Colonic mucosa (tissue), 4 donors: ENCODE measurements at regions not wholly inside any gene's neighbourhood (a gene's known extent, or its start where the extent isn't known, plus 50 kb on each side); places are given as distances from the start of the nearest gene placed in this dataset.
A peak's percentile ranks its signal among the peaks of the same experiment; 100 is the strongest.
"Not testable (repeated sequence)": the region's sequence is repeated elsewhere in the genome, so short reads cannot be mapped to it uniquely, and the experiment has no call there.

Experiments
- DNase-seq: peaks from one replicate; pipeline ENCODE4 v3.0.0-alpha.2; 2020
- H3K27ac ChIP-seq: fragments of 200-600 bp; one replicate; pipeline ENCODE4 v1.8.0; 2021
- H3K27me3 ChIP-seq: fragments of 200-600 bp; one replicate; pipeline ENCODE4 v1.8.0; 2021
- H3K36me3 ChIP-seq: fragments of 200-600 bp; one replicate; pipeline ENCODE4 v1.8.0; 2021
- H3K4me1 ChIP-seq: fragments of 200-600 bp; one replicate; pipeline ENCODE4 v1.8.0; 2021; ENCODE audit warnings: mild to moderate bottlenecking
- H3K4me3 ChIP-seq: fragments of 200-600 bp; one replicate; pipeline ENCODE4 v1.8.0; 2021
- H3K9ac ChIP-seq, 2 donors: one replicate each; pipeline ENCODE4 v1.7.0; 2013; ENCODE audit warnings: control low read depth in 2 of 2, low read depth in 2 of 2, low read length in 2 of 2
- H3K9me3 ChIP-seq: fragments of 200-600 bp; one replicate; pipeline ENCODE4 v1.8.0; 2021
- intact Hi-C: fragments of 100-400 bp; cut with DNase I; formaldehyde crosslinking; loops from one replicate; pipeline ENCODE4 v1.14.1; 2022
- TF ChIP-seq, protein P1 (sequence below): fragments of 200-600 bp; IDR thresholded peaks from one replicate; pipeline ENCODE4 v1.8.0; 2022; ENCODE audit warnings: antibody characterized with exemption, mild to moderate bottlenecking
- donor health status: healthy.
- donor health status: DM: no; HTN: no; CAD: no.
- donor health status: DM: no; HTN: no; CAD: no.

DNA sequence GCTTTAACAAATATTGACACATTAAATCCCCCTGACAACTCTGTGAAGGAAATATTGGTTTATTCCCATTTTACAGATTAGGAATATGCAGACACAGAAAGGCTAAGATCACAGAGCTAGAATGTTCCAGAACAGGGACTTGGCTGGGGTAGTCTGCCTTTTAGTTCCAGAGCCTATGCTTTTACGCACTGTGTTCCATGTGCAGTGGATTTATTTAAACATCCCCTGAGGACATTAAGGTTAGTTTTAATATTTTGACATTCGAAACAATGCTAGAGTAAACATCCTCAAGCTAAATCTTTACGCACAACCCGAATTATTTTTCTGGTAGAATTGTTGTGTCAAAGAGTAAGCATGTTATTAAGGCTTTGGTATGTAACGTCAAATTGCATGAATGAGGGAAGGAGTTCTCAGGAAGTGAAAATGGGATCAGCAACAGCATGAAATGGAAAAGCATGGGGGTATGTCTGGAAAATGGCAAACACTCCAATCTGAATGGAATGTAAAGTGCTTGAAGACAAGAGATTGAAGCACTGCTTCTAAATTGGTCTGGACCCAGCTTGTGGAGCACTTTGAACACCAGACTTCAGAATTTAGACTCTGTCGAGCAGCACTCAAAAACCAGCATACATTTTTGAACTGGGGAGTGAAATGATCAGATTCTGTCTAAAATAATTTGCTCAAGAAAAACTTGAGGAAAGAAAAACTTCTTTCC lies 429.9 kb downstream of the CD83 start:
- no peak overlapping the region for H3K9ac ChIP-seq
- no peak for DNase-seq
- no peaks in the 10 kb centered on the region for H3K4me1 ChIP-seq
- H3K36me3 ChIP-seq: no peaks in the 10 kb centered on the region
- H3K27me3 ChIP-seq: no peaks in the 10 kb centered on the region
- intact Hi-C loops: no loop called here
- H3K4me3 ChIP-seq: no peak overlapping the region
- TF ChIP-seq, protein P1, sequence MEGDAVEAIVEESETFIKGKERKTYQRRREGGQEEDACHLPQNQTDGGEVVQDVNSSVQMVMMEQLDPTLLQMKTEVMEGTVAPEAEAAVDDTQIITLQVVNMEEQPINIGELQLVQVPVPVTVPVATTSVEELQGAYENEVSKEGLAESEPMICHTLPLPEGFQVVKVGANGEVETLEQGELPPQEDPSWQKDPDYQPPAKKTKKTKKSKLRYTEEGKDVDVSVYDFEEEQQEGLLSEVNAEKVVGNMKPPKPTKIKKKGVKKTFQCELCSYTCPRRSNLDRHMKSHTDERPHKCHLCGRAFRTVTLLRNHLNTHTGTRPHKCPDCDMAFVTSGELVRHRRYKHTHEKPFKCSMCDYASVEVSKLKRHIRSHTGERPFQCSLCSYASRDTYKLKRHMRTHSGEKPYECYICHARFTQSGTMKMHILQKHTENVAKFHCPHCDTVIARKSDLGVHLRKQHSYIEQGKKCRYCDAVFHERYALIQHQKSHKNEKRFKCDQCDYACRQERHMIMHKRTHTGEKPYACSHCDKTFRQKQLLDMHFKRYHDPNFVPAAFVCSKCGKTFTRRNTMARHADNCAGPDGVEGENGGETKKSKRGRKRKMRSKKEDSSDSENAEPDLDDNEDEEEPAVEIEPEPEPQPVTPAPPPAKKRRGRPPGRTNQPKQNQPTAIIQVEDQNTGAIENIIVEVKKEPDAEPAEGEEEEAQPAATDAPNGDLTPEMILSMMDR: no peak
- H3K27ac ChIP-seq: no peak overlapping the region
- H3K9me3 ChIP-seq: no peaks in the 10 kb centered on the region

- Histone ChIP-seq H3K9ac (peak overlapping the region in 1 of 2 donors; percentile 59), H3K4me1 (no peaks in the 10 kb centered on the region), H3K9me3 (no peaks in the 10 kb centered on the region), H3K36me3 (no peaks in the 10 kb centered on the region), H3K4me3 (no peak overlapping the region), H3K27me3 (no peaks in the 10 kb centered on the region), H3K27ac (peak overlapping the region; percentile 73)
- DNase-seq: peak; percentile 75
- TF ChIP-seq, protein P1: no peak
- intact Hi-C loops: no loop called here
These were observed 431.8 kb downstream of the CD83 start for GRCh38 chr6:14549304-14549770.

- intact Hi-C loops: no loop called here
- H3K27me3 ChIP-seq: no peaks in the 10 kb centered on the region
- TF ChIP-seq, protein P1: no peak
These were observed 432.3 kb downstream of the CD83 start for GRCh38 chr6:14549871-14550270.

DNA sequence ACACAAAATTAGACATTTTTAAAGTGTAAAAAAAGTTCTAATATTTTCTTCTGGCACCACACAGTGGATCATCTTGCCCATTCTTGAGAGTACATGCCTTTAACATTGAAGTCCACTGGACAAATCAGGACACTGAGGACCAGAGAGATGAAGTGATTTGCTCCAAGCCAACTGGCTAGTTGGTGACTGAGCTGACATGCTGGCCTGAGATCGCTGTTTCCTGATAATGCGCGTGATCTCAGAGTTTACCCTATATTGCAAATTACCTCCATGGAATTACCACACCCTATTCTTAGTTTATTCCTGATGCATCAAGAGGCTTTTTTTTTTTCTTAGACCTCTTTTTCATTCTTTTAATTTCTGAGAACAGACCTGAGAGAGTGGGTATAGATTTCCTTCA lies 432.8 kb downstream of the CD83 start:
- H3K27ac ChIP-seq: peak overlapping the region; percentile 73
- intact Hi-C loops: no loop called here
- H3K9me3 ChIP-seq: no peaks in the 10 kb centered on the region
- TF ChIP-seq, protein P1: no peak
- peak; percentile 49 for DNase-seq
- H3K9ac ChIP-seq: peak overlapping the region in 1 of 2 donors; percentile 59
- H3K4me1 ChIP-seq: no peaks in the 10 kb centered on the region
- H3K4me3 ChIP-seq: no peak overlapping the region
- no peaks in the 10 kb centered on the region for H3K27me3 ChIP-seq
- no peaks in the 10 kb centered on the region for H3K36me3 ChIP-seq

More at GRCh38 chr6:14549871-14550270, 432.3 kb downstream of the CD83 start:
- no peak overlapping the region for H3K4me3 ChIP-seq
- H3K4me1 ChIP-seq: no peaks in the 10 kb centered on the region
- no peaks in the 10 kb centered on the region for H3K9me3 ChIP-seq
- H3K27ac ChIP-seq: peak overlapping the region; percentile 73
- H3K36me3 ChIP-seq: no peaks in the 10 kb centered on the region
- H3K9ac ChIP-seq: peak overlapping the region in 1 of 2 donors; percentile 59
- DNase-seq: no peak

GRCh38 chr6:14550822-14551221 lies 433.2 kb downstream of the CD83 start:
- DNase-seq: peak; percentile 47
- no peak overlapping the region for H3K4me3 ChIP-seq
- peak overlapping the region; percentile 73 for H3K27ac ChIP-seq
- H3K9ac ChIP-seq: peak overlapping the region in 1 of 2 donors; percentile 57
- H3K36me3 ChIP-seq: no peaks in the 10 kb centered on the region
- intact Hi-C loops: no loop called here
- no peaks in the 10 kb centered on the region for H3K9me3 ChIP-seq
- no peaks in the 10 kb centered on the region for H3K4me1 ChIP-seq
- no peaks in the 10 kb centered on the region for H3K27me3 ChIP-seq
- TF ChIP-seq, protein P1: no peak

- H3K4me1 ChIP-seq, H3K9ac ChIP-seq, H3K36me3 ChIP-seq, H3K9me3 ChIP-seq, DNase-seq, H3K27me3 ChIP-seq, intact Hi-C loops, H3K4me3 ChIP-seq: not testable (repeated sequence)
- peak overlapping the region; percentile 73 for H3K27ac ChIP-seq
These were observed 434.0 kb downstream of the CD83 start for GRCh38 chr6:14551601-14552000.
